H7 (cell line): ENCODE measurements at regions not wholly inside any gene's neighbourhood (a gene's known extent, or its start where the extent isn't known, plus 50 kb on each side); places are given as distances from the start of the nearest gene placed in this dataset.

Experiments used
- DNase-seq: peaks from one replicate; pipeline ENCODE4 v3.0.0; 2012
- H3K27me3 ChIP-seq: 2 replicates; pipeline ENCODE4 v1.6.0; 2011; ENCODE audit warnings: mild to moderate bottlenecking, low read length; ENCODE audit not compliant: control insufficient read depth, insufficient read depth
- H3K36me3 ChIP-seq: replicated peaks from 2 replicates; pipeline ENCODE4 v1.5.1; 2011; ENCODE audit warnings: low read length; ENCODE audit not compliant: control insufficient read depth, insufficient read depth
- H3K4me3 ChIP-seq: 2 replicates; pipeline ENCODE4 v1.5.1; 2011; ENCODE audit warnings: low read depth, mild to moderate bottlenecking, control low read depth, low read length, moderate library complexity; ENCODE audit not compliant: insufficient read depth

DNA sequence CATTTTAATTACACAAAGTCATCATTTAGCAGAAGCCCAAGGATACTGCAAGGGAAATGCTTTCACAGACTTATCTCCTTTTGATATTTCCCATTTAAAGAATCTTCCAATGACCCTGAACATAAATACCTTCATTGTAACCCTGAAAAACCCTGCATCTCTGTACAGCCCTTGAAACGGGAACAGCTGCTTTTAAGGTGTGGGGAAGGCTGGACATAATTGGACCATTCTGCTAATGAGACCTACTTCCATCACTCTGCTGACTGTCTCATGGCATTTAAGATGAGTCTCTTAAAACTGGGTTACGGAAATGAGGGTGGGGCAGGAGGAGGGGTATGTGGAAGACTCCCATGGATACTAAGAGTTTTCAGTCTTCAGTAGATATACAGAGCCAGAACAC, 485.8 kb downstream of the BRINP1 start:
- Histone ChIP-seq H3K36me3 (no peaks in the 10 kb centered on the region), H3K4me3 (no peak overlapping the region), H3K27me3 (no peaks in the 10 kb centered on the region)
- no peak for DNase-seq

DNA sequence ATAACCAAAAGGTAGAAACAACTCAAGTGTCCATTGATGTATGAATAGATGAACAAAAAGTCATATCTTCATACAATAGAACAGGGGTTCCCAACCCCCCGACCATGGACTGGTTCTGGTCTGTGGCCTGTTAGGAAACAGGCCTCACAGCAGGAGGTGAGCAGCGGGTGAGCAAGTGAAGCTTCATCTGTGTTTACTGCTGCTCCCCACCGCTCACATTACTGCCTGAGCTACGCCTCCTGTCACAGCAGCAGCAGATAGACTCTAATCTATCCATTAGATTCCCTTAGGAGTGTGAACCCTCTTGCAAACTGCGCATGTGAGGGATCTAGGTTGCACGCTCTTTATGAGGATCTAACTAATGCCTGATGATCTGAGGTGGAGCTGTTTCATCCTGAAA, 478.0 kb downstream of the BRINP1 start:
- no peak overlapping the region for H3K4me3 ChIP-seq
- DNase-seq, result no peak
- H3K27me3 ChIP-seq, result no peaks in the 10 kb centered on the region
- H3K36me3 ChIP-seq, result no peaks in the 10 kb centered on the region

- no peak overlapping the region for H3K4me3 ChIP-seq
- DNase-seq, result no peak
Observed at GRCh38 chr9:118896324-118897000, 472.8 kb downstream of the BRINP1 start.

DNA sequence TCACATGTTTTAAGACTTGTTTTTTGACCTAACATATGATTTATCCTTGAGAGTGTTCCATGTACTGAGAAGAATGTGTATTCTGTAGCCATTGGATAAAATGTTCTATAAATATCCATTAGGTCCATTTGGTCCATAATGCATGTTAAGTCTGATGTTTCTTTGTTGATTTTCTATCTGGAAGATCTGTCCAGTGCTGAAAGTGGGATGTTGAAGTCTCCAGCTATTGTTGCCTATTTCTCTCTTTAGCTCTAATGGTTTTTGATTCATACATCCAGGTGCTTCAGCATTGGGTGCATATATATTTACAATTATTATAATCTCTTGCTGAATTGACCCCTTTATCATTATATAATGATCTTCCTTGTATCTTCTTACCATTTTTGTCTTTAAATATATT, 451.1 kb downstream of the BRINP1 start:
- H3K4me3 ChIP-seq, result no peak overlapping the region

More at GRCh38 chr9:118896324-118897000, 472.8 kb downstream of the BRINP1 start:
- H3K36me3 ChIP-seq, result no peaks in the 10 kb centered on the region
- H3K27me3 ChIP-seq, result no peaks in the 10 kb centered on the region

DNA sequence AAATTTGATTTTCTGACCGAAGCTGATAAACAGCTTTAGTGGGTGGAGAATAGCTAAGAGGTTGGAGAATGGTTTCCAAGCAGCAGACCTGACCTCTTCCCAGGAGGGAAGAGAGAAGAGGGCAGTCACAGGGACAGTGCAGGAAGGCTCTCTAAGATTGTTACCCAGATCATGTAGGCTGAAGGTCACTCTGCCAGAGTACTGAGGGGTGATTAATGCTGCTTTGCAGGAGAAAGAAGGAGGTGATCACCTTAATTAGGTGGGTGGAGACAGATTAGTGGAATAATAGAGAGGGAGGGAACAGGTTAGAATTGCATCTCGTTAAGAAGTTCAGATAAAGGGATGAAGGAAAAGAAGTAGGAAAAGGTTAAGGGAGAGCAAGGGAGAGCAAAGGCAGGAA, 440.5 kb downstream of the BRINP1 start:
- Histone ChIP-seq H3K27me3 (peaks cover 27% of the 10 kb centered on the region; the same call in 1 of the 2 replicates), H3K4me3 (no peak overlapping the region), H3K36me3 (no peaks in the 10 kb centered on the region)
- DNase-seq, result peak; percentile 6

More for the DNA sequence above, 451.1 kb downstream of the BRINP1 start:
- no peak for DNase-seq
- H3K36me3 ChIP-seq, result no peaks in the 10 kb centered on the region
- H3K27me3 ChIP-seq, result peaks cover 6% of the 10 kb centered on the region; the same call in 1 of the 2 replicates

DNA sequence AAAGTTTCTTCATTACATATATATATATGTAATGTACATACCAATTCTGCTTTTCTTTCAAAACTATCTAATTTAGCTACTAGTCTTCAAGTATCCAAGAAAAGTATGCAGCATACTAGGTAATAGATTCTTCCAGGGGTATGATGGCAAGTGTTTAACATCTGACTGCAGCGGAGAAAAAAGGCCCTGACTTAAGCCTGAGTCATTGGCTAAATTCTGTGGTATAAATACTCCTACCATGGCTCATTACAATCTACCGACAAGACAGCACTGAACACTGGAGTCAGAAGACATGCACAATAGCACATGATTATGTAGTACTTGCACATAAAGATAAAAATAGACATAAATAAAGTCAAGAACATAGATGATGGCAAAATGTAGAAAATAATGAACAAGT, 439.9 kb downstream of the BRINP1 start:
- Histone ChIP-seq H3K27me3 (peaks cover 27% of the 10 kb centered on the region; the same call in 1 of the 2 replicates), H3K4me3 (no peak overlapping the region), H3K36me3 (no peaks in the 10 kb centered on the region)
- DNase-seq, result no peak

- no peak overlapping the region for H3K4me3 ChIP-seq
- H3K27me3 ChIP-seq, result peaks cover 18% of the 10 kb centered on the region; the same call in 1 of the 2 replicates
- DNase-seq, result no peak
- H3K36me3 ChIP-seq, result no peaks in the 10 kb centered on the region
Observed at GRCh38 chr9:118931941-118932340, 437.3 kb downstream of the BRINP1 start.

- Histone ChIP-seq H3K27me3 (peaks cover 4% of the 10 kb centered on the region; the same call in 1 of the 2 replicates), H3K36me3 (no peaks in the 10 kb centered on the region), H3K4me3 (no peak overlapping the region)
- no peak for DNase-seq
Observed at GRCh38 chr9:118938581-118938980, 430.7 kb downstream of the BRINP1 start.

- DNase-seq, result peak; percentile 12
- H3K36me3 ChIP-seq, result no peaks in the 10 kb centered on the region
- H3K27me3 ChIP-seq, result peaks cover 4% of the 10 kb centered on the region; the same call in 1 of the 2 replicates
- H3K4me3 ChIP-seq, result no peak overlapping the region
Observed at GRCh38 chr9:118940473-118940872, 428.8 kb downstream of the BRINP1 start.

- no peak for DNase-seq
- H3K4me3 ChIP-seq, result no peak overlapping the region
- no peaks in the 10 kb centered on the region for H3K36me3 ChIP-seq
- no peaks in the 10 kb centered on the region for H3K27me3 ChIP-seq
Observed at GRCh38 chr9:118946669-118947068, 422.6 kb downstream of the BRINP1 start.

- H3K4me3 ChIP-seq, result no peak overlapping the region
- H3K27me3 ChIP-seq, result no peaks in the 10 kb centered on the region
- H3K36me3 ChIP-seq, result no peaks in the 10 kb centered on the region
- no peak for DNase-seq
Observed at GRCh38 chr9:118954857-118955256, 414.4 kb downstream of the BRINP1 start.

DNA sequence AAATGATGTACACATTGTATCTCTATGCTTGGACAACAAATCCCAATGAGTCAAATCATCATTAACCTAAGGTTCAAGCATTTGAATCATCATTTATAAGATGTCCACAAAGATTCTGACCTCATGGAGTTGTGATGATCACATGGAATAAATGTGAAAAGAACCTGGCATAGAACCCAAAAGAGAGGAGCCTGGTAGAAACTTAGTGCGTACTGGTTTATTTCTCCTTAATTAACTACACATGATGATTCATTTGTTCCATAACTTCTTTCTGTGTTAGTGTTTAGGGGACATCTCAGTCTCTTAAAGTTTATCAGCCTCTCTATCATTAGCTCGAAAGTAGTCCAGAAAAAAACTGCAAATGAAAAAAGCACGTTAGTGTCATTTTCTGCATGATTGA, 411.6 kb downstream of the BRINP1 start:
- DNase-seq, result no peak
- H3K27me3 ChIP-seq, result no peaks in the 10 kb centered on the region
- no peak overlapping the region for H3K4me3 ChIP-seq
- H3K36me3 ChIP-seq, result no peaks in the 10 kb centered on the region

DNA sequence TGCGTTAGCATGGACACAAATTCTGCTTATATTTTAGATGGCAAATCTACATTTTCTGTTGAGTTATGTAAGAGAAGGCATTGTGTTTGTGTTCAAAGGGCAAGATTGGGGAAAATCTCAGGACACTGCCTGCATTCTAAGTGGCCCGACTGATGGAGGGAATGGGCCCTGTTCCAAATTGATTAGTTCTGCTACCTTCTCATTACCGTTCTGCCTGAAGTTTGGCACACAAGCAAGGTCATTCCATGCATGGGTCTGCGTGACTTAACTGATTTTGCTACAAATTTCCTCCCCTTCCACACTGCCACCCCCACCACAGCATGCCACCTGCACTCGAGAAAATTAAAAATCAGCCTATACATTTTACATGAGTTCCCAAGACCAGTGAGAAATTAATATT, 409.9 kb downstream of the BRINP1 start:
- H3K36me3 ChIP-seq, result no peaks in the 10 kb centered on the region
- no peaks in the 10 kb centered on the region for H3K27me3 ChIP-seq
- H3K4me3 ChIP-seq, result no peak overlapping the region
- no peak for DNase-seq

- peak; percentile 3 for DNase-seq
- H3K4me3 ChIP-seq, result no peak overlapping the region
Observed at GRCh38 chr9:118961857-118962256, 407.4 kb downstream of the BRINP1 start.

GRCh38 chr9:118962426-118962825, 406.8 kb downstream of the BRINP1 start:
- H3K36me3 ChIP-seq, result no peaks in the 10 kb centered on the region
- DNase-seq, result no peak
- no peaks in the 10 kb centered on the region for H3K27me3 ChIP-seq
- H3K4me3 ChIP-seq, result no peak overlapping the region

More at GRCh38 chr9:118961857-118962256, 407.4 kb downstream of the BRINP1 start:
- Histone ChIP-seq H3K27me3 (no peaks in the 10 kb centered on the region), H3K36me3 (no peaks in the 10 kb centered on the region)
